PC-3 (cell line): ENCODE measurements at regions not wholly inside any gene's neighbourhood (a gene's known extent, or its start where the extent isn't known, plus 50 kb on each side); places are given as distances from the start of the nearest gene placed in this dataset.

Experiments
- EZH2 ChIP-seq: fragments of 300-600 bp; sonication (generic); IDR thresholded peaks from one replicate; pipeline ENCODE4 v1.6.1; 2017; ENCODE audit warnings: antibody characterized with exemption, mild to moderate bottlenecking, low read length; ENCODE audit not compliant: unreplicated experiment
- EZH2phosphoT487 ChIP-seq: fragments of 300-600 bp; sonication (generic); IDR thresholded peaks from 2 replicates; pipeline ENCODE4 v1.6.1; 2018; ENCODE audit warnings: mild to moderate bottlenecking, antibody characterized with exemption, low read length, borderline replicate concordance
- TF ChIP-seq, protein P1 (sequence below): fragments of 300-600 bp; sonication (generic); conservative IDR thresholded peaks from 2 replicates; pipeline ENCODE4 v1.5.1; 2017; ENCODE audit warnings: antibody characterized with exemption, low read depth, mild to moderate bottlenecking, low read length

DNA sequence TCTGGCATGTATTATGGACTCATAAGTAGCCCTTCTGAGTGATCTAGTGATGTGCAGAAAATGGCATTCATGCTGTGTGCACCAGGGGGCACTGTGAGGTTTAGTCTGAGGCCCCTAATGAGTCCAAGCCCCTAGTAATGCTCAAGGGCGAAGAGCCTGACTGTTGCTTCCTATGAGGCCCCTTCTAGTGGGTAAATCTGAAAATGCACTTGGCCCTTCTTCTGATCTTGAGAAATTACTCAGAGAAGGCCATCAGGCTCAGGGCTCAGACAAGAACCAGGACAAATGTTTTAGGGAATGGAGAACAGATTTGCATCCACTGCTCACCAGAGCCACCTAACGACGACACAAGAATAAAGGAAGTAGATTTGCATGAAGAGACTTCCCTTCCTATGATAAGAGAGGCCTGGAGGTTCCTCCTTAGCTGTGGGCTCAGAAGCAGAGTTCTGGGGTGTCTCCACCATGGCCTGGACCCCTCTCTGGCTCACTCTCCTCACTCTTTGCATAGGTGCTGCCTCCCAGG lies 75.8 kb downstream of the GGTLC2 start:
- TF ChIP-seq, protein P1, sequence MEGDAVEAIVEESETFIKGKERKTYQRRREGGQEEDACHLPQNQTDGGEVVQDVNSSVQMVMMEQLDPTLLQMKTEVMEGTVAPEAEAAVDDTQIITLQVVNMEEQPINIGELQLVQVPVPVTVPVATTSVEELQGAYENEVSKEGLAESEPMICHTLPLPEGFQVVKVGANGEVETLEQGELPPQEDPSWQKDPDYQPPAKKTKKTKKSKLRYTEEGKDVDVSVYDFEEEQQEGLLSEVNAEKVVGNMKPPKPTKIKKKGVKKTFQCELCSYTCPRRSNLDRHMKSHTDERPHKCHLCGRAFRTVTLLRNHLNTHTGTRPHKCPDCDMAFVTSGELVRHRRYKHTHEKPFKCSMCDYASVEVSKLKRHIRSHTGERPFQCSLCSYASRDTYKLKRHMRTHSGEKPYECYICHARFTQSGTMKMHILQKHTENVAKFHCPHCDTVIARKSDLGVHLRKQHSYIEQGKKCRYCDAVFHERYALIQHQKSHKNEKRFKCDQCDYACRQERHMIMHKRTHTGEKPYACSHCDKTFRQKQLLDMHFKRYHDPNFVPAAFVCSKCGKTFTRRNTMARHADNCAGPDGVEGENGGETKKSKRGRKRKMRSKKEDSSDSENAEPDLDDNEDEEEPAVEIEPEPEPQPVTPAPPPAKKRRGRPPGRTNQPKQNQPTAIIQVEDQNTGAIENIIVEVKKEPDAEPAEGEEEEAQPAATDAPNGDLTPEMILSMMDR = peak; percentile 65
- TF ChIP-seq EZH2 = no peak
- no peak for TF ChIP-seq EZH2phosphoT487
